COLO668 (cell line): ENCODE measurements at regions not wholly inside any gene's neighbourhood (a gene's known extent, or its start where the extent isn't known, plus 50 kb on each side); places are given as distances from the start of the nearest gene placed in this dataset.

Experiments used
- DNase-seq: peaks from one replicate; lab custom pipeline; 2025; ENCODE audit not compliant: unreplicated experiment; lab: John Stamatoyannopoulos, UW

DNA sequence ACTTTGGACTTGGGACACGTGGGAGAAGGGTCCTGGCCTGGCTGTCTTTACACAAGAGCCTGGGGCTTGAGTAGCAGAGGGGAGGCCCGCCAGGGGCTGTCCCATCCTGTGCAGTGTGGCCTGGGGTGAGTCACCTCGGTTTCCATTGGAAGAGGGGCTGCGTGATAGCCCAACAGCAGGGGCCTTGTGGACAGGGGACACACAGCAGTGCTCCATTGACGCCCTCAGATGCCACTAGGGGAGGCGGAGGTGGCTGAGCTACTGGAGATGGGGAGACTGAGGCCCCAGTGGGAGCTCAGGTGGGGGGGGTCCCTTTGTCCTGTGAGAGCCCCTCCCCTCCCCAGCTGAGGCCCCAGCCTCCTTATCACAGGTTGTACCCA is 50.0 kb upstream of the RNU6ATAC start:
- no peak for DNase-seq

DNA sequence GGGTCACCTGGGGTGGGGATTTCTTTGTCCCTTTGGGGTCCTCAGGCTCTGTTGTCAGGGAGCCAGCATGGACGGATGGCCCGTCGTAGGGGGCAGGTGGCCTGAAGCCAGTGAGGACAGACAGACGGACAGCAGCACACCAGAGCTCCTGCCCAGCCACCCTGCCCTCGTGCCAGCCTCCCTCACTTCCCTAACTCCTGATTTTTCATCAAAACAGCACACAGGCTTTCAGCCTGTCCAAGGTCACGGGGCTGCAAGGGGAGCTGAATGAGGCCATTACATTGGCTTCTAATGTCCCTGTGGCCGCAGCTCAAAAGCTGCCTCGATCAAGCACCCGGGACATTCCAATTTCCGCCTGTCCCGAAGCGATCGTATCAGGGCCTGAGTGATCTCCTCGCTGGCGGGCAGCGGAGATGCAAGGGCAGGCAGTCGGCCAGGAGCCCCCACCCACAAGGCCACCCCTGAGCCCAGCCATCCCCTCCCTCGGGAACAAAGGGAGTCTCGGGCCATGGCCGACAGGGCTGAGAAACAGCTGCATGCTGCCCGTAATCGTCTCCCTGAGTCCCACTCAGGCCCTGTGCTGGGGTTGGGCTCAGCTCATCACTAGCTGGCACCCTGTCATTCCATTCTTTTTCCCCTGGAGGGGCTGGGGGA is 50.5 kb upstream of the RNU6ATAC start:
- no peak for DNase-seq

- no peak for DNase-seq
These were observed 51.0 kb upstream of the RNU6ATAC start for GRCh38 chr9:134215420-134215698.

DNA sequence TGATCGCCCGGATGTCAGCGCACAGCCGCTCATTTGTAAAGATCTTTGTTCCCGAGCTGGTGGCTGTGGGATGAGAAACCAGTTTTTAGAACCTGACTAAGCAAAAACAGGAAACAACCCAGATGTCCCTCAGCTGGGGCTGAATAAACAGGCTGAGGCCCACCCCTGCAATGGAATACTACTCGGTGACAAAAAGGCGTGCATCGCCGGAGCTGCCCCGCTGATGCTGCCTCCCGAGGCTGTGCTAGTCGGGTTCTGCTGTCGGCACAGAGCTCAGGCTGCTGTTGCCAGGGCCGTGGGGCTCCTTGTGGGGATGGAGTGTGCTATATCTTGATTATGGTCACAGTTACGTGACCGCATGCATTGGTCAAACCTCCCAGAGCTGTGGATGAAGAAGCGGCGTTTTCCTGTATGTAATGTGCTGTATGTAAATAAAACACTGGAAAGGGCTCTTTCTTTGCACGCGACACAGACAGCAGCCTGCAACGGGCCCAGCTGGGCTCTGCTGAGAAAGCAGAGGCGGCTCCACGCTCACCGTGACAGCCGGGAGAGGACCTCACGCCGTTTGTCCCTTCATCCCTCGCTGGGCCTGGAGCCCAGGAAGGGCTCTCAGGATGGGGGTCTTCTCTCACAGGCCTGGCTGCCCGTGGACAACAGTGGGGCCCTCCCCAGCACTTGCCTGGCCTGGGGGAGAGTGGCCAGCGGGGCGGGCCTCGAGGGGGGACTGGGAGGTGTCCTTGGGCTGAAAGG is 51.5 kb upstream of the RNU6ATAC start:
- peak; percentile 9 for DNase-seq

GRCh38 chr9:134216449-134216951 is 52.1 kb upstream of the RNU6ATAC start:
- no peak for DNase-seq

DNA sequence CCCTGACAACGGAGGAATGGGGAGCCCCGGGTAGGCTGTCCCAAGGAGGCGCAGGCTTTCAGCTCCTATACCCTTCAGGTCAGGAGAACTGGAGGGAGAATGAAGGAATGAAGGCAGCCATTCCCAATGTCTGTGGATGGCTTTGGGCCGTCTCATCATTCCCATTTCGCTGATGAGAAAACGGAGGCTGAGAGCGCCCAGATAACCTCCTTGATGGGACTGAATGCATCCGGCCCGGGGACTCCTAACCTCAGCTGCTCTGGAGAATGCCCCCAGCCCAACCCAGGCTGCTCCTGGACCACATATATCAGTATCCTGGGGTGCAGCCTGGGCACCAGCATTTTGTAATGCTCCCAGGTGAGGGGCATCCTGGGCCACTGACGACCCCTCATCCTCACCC is 52.6 kb upstream of the RNU6ATAC start:
- DNase-seq = no peak

DNA sequence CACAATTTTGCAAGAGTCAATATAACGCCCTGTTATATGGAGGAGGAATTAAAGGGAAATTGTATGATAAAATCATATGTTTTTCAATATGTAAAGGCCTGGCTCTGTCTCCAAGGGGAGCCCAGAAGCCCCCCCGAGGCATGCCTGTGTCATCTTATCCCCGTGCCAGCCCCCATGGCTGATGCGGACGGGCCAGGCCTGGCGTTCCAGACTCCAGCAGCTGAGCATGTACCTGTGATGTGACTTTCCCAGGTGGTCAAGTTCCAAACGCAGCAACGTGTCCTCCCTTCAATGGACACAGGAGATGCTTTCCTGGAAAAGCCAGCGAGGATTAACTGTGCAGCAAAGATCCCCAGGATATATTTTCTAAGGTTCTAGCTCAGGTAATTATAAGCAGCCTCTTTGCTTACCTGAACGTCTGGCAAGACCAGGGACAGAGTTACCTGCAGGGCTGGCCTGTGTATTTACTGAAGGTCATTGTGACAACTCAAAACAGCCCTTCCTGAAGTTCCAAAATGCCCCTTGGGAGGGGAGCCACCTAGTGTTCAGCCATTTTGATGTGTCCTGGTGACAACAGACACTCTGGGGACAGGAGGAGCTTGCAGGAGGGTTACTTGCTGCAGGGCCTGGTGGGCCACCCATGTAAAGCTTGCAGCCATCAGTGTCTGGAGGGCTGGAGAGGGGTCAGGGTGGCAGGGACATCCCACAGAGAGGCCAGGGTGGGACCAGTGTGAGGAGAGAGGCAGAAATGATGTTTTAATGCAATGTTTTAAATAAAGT is 53.3 kb upstream of the RNU6ATAC start:
- no peak for DNase-seq

GRCh38 chr9:134218230-134218629 is 53.9 kb upstream of the RNU6ATAC start:
- no peak for DNase-seq

DNA sequence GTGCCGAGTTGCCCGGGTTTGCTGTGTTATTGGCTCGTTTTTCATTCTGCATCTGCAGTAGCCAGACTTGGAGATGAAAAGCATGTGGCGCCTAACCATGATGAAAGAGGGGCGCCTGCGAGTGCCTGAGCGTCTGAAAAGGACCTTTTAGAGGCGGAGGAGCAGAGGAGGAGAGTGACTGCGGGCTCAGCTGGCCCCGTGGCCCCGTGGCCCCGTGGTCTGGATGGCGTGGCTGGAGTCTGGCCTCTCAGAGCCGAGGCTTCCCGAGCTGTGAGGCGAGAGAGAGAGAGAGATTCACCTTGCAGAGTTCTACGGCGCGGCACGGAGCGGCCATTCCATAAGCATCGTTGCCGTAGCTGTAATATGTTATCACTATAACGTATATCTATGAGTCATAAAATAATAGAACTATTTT is 55.3 kb upstream of the RNU6ATAC start:
- no peak for DNase-seq

GRCh38 chr9:134220311-134220710 is 55.9 kb upstream of the RNU6ATAC start:
- no peak for DNase-seq

- DNase-seq = no peak
These were observed 57.1 kb upstream of the RNU6ATAC start for GRCh38 chr9:134221273-134222017.

- DNase-seq = no peak
These were observed 57.7 kb upstream of the RNU6ATAC start for GRCh38 chr9:134222018-134222573.

DNA sequence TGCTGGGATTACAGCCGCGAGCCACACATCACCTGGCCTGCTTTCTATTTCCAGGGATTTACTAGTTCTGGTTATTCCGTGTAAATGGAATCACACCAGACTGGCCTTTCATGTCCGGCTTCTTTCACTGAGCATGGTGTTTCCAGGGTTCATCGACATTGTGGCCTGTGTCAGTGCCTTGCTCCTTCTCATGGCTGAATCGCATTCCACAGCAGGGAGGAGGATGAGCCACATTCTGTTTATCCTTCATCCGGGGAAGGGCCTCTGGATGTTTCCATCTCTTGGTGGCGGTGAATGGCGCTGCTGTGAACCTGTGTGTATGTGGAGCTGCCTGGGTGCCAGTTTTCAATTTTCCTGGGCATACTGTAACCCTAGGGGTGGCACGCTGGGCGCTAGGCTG is 58.7 kb upstream of the RNU6ATAC start:
- no peak for DNase-seq

GRCh38 chr9:134223591-134224122 is 59.3 kb upstream of the RNU6ATAC start:
- no peak for DNase-seq

GRCh38 chr9:134224127-134224526 is 59.8 kb upstream of the RNU6ATAC start:
- no peak for DNase-seq

GRCh38 chr9:134224567-134225093 is 60.3 kb upstream of the RNU6ATAC start:
- no peak for DNase-seq

- no peak for DNase-seq
These were observed 60.8 kb upstream of the RNU6ATAC start for GRCh38 chr9:134225186-134225585.

GRCh38 chr9:134225816-134226215 is 61.5 kb upstream of the RNU6ATAC start:
- DNase-seq = no peak

GRCh38 chr9:134226221-134226930 is 62.0 kb upstream of the RNU6ATAC start:
- DNase-seq = no peak
